C1 segment of cervical spinal cord (tissue), 14 donors: ENCODE measurements at regions not wholly inside any gene's neighbourhood (a gene's known extent, or its start where the extent isn't known, plus 50 kb on each side); places are given as distances from the start of the nearest gene placed in this dataset.

Experiments
- DNase-seq, 14 donors: peaks; one replicate each; lab custom pipeline; 2025; lab: John Stamatoyannopoulos, UW

GRCh38 chr15:39332846-39333245 lies 248.0 kb upstream of the THBS1 start:
- no peak for DNase-seq

- DNase-seq: no peak
Observed at GRCh38 chr15:39333393-39333792, 247.5 kb upstream of the THBS1 start.

GRCh38 chr15:39333896-39334295 lies 247.0 kb upstream of the THBS1 start:
- DNase-seq: no peak

GRCh38 chr15:39336926-39337325 lies 244.0 kb upstream of the THBS1 start:
- no peak for DNase-seq

GRCh38 chr15:39338251-39338650 lies 242.6 kb upstream of the THBS1 start:
- no peak for DNase-seq

- no peak for DNase-seq
Observed at GRCh38 chr15:39340903-39341645, 239.8 kb upstream of the THBS1 start.

- no peak for DNase-seq
Observed at GRCh38 chr15:39344662-39345141, 236.2 kb upstream of the THBS1 start.

- no peak for DNase-seq
Observed at GRCh38 chr15:39345176-39345575, 235.7 kb upstream of the THBS1 start.

GRCh38 chr15:39347453-39347852 lies 233.4 kb upstream of the THBS1 start:
- DNase-seq: no peak

- DNase-seq: no peak
Observed at GRCh38 chr15:39350785-39351184, 230.1 kb upstream of the THBS1 start.

- DNase-seq: no peak
Observed at GRCh38 chr15:39354189-39354588, 226.7 kb upstream of the THBS1 start.

GRCh38 chr15:39357480-39358268 lies 223.2 kb upstream of the THBS1 start:
- DNase-seq: no peak

- DNase-seq: no peak
Observed at GRCh38 chr15:39358441-39359041, 222.3 kb upstream of the THBS1 start.

GRCh38 chr15:39359771-39360170 lies 221.1 kb upstream of the THBS1 start:
- DNase-seq: no peak

GRCh38 chr15:39360452-39360851 lies 220.4 kb upstream of the THBS1 start:
- DNase-seq: no peak

- DNase-seq: no peak
Observed at GRCh38 chr15:39361497-39361896, 219.4 kb upstream of the THBS1 start.

GRCh38 chr15:39362821-39363561 lies 217.9 kb upstream of the THBS1 start:
- no peak for DNase-seq

GRCh38 chr15:39363761-39364586 lies 216.9 kb upstream of the THBS1 start:
- DNase-seq: no peak

- DNase-seq: no peak
Observed at GRCh38 chr15:39364721-39365120, 216.2 kb upstream of the THBS1 start.

GRCh38 chr15:39365161-39365560 lies 215.7 kb upstream of the THBS1 start:
- no peak for DNase-seq

- no peak for DNase-seq
Observed at GRCh38 chr15:39365873-39366272, 215.0 kb upstream of the THBS1 start.
